ENCODE measurements at regions not wholly inside any gene's neighbourhood (a gene's known extent, or its start where the extent isn't known, plus 50 kb on each side); places are given as distances from the start of the nearest gene placed in this dataset.
"Not testable (repeated sequence)": the region's sequence is repeated elsewhere in the genome, so short reads cannot be mapped to it uniquely, and the experiment has no call there.

DNA sequence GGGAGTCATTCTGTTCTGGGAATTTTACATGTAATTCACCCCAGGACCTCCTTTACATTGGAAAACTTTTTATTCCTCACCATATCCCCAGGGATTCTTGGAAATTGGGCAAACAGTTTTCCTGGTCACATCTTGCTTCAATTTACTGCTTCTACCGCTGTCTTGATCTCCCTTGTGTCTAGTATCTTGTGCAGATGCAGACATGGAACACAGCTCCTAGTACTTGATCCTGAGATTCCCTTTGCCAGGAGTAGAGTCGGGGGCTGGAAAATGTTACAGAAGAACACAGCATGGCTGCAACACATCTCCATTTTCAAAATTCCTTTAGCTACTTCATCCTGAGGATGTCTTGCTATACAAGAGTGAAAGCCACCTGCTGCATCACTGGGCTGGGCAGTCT lies 472.8 kb downstream of the PLCL1 start:
- DNase-seq = no peak

GRCh38 chr2:198273660-198274059 lies 469.3 kb downstream of the PLCL1 start:
- DNase-seq = no peak

DNA sequence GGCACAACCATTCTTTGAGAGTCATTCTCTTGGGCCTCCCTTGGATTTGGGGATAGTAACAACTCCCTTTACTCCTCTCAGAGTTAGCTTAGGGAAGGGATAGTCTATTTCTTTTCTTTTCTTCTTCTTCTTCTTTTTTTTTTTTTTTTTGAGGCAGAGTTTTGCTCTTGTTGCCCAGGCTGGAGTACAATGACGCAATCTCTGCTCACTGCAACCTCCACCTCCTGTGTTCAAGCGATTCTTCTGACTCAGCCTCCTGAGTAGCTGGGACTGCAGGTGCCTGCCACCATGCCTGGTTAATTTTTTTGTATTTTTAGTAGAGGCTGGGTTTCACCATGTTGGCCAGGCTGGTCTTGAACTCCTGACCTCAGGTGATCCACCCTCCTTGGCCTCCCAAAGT lies 465.8 kb downstream of the PLCL1 start:
- not testable (repeated sequence) for DNase-seq

DNA sequence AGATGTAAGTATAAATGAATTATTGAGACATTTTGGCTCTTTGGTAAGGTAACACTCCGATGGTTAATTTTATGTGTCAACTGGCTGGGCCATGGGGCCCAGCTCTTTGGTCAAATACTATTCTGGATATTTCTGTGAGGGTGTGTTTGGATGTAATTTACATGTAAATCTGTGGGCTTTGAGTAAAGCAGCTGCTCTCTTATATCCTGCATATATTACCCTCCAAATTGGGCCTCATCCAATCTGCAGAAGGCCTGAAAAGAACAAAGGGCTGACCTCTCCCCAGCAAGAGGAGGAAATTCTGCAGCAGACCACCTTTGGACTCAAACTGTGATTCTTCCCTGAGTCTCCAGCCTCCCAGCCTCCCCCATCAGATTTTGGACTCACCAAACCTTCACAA lies 464.1 kb downstream of the PLCL1 start:
- DNase-seq = no peak

GRCh38 chr2:198259496-198259895 lies 455.1 kb downstream of the PLCL1 start:
- no peak for DNase-seq

- DNase-seq = no peak
These were observed 450.2 kb downstream of the PLCL1 start for GRCh38 chr2:198254536-198255090.

DNA sequence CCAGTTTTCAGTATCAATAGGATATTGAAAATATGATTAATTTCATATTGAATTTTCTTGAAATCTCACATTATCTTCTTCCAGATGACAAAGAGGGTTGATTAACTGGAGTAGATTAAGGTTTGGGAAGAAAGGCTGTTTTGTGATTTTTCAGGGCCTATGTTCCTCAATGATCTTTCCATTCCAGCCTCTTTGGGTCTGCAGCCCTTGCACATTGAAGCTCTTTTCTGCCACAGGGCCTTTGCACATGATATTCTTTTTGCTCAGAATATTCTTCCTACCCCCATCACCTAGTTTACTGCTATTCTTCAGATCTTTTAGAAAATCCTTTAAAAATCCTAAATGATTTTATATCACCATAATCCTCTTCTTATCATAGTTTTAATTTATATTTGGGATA lies 449.6 kb downstream of the PLCL1 start:
- no peak for DNase-seq

DNA sequence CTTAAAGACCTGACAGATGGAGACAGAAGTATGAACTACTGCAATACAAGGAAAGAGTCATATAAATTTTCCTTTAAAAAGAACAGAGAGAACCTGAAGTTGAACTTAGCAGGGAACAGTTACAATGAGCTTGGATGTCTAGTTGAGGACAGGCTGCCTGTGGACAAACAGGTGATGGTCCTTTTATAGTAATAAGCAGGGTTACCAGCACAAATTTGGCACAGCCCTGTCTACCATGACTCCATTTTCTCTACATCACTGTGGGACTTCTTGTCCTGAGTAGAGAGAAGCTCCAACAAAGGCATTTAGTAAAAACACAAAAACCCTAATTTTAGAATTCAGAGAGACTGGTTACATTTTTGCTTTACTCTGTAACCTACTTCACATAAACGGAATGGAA lies 448.1 kb downstream of the PLCL1 start:
- DNase-seq = no peak

GRCh38 chr2:198242093-198242492 lies 437.7 kb downstream of the PLCL1 start:
- DNase-seq = no peak

- no peak for DNase-seq
These were observed 434.0 kb downstream of the PLCL1 start for GRCh38 chr2:198238429-198238828.

DNA sequence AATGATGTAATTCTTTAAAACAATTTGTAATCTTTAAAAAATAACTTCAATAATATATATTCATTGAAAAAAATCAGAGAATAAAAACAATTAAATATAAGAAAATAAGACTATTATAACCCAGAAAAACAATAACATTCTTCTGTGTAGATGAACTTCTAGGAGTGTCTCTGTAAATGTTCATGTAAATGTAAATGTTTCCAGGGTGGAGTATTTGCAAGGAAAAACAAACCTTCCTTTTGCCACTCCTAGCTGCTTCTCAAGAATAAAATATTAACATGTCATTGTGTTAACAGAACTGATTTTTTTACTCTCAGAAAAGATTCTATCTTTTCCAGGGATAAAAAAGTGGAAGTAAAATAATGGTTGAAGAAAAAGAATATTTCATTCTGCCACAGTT lies 431.9 kb downstream of the PLCL1 start:
- DNase-seq = no peak

DNA sequence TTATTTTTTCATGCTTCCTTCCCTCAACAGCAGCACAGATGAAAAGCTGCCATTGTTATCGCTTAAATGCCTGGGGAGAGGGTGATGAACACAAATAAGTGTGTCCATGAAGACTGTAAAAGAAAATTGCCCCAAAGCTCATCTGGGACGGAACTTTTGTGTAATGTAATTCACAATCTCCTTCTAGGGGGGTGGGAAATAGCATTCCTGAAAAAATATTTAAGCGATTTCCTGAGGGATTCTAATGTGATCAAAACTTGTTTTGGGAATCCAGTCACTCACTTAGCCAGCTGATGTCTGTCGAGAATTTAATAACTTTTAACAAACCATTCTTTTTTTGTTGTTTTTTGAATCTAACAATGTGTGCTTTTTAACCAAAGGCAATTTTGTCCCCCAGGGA lies 427.9 kb downstream of the PLCL1 start:
- DNase-seq = no peak

- no peak for DNase-seq
These were observed 427.2 kb downstream of the PLCL1 start for GRCh38 chr2:198231562-198231961.

- no peak for DNase-seq
These were observed 416.6 kb downstream of the PLCL1 start for GRCh38 chr2:198220763-198221610.

- DNase-seq = no peak
These were observed 414.9 kb downstream of the PLCL1 start for GRCh38 chr2:198219292-198219691.

- no peak for DNase-seq
These were observed 409.8 kb downstream of the PLCL1 start for GRCh38 chr2:198214114-198214596.

DNA sequence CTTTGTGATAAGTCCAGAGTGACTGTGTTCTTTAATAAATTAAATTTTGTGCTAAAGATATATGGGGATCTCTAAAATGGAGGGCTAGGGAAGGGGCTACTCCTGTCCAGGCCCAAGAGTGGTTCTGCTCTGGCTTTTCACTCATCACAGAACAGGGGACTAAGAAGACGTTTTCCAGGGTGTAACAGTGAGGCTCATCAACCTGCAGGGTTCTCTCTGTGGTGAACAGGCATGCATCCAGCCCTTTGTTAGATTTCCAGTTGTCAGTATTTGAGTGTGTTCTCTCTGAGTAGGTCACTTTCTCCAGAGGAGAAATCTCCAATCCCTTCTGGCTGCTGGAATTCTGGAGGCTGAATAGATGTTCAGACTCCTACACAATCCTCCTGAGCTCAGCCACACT lies 408.9 kb downstream of the PLCL1 start:
- no peak for DNase-seq

GRCh38 chr2:198211706-198212105 lies 407.3 kb downstream of the PLCL1 start:
- no peak for DNase-seq

DNA sequence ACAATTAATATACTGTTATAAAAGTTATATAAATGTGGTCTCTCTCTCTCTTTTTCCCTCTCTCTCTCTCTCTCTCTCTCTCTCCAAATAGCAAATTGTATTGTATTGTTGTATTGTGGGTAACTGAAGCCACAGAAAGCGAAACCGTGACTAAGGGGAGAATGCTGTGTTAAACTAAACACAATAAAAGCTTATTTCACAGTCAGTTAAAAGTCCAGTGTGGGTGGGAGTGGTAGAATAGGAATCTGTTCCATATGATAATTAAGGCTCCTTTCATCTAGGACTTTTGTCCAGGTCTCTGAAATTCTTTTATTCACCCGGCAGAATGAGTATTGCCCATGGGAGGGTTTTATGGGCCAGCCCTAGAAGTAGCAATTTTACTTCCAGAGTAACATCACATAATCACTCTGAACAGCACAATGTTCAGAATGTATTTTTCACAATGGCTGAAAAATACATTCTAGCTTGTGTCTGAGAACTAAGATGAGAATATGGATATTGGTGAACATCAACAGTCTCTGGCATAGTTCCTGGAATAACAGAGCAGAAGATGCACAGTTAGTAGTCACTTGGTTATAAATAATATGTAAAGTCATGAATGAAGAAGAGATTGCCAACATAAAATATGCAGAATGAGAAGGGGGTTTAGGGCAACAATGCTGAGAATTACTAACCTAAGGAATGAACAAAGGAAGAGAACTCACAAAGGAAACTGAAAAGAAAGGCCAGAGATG lies 399.1 kb downstream of the PLCL1 start:
- no peak for DNase-seq

Measured in activated CD4-positive, alpha-beta T cell treated with anti-CD3 and anti-CD28 coated beads for 1 hour (primary cell).